ENCODE measurements at regions not wholly inside any gene's neighbourhood (a gene's known extent, or its start where the extent isn't known, plus 50 kb on each side); places are given as distances from the start of the nearest gene placed in this dataset.
"Not testable (repeated sequence)": the region's sequence is repeated elsewhere in the genome, so short reads cannot be mapped to it uniquely, and the experiment has no call there.

DNA sequence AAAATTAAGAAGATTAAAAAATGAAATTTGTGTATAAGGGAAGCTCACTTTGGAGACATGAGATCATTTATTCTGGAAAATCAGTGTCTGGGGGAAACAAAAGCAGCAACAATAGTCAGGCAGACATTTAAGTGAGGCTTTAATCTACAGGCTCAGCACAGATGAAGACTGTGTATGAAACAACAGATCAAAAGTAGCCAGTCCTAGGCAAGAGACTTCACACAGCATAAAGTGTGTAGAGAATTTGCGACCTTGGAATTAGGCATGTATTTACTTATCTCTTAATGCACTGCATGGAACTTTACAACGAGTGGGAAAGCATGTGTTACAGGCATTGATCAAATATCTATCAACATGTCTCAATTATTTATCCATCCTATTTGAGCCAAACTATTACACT lies 1099.9 kb downstream of the PLA2G4A start:
- no peak for DNase-seq

GRCh38 chr1:187931776-187932175 lies 1103.0 kb downstream of the PLA2G4A start:
- DNase-seq, result no peak

GRCh38 chr1:187933562-187934419 lies 1105.0 kb downstream of the PLA2G4A start:
- no peak for DNase-seq

- DNase-seq, result no peak
Measured at GRCh38 chr1:187936667-187937066, 1107.9 kb downstream of the PLA2G4A start.

DNA sequence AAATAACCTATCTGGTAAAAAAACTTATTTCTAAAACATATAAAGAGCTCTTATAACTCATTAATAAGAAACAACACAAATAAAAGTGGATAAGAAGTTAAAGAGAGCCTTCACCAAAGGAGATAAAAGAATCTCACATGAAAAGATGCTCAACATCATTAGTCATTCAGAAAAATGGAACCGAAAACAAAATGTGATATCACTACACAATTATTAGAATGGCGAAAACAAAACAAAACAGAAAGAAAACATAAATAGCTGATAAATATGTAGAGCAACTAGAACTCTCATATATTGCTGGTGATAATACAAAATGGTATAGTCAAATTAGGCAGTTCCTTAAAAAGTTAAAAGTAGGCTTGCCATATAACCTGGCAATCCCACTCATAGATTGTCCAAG lies 1109.3 kb downstream of the PLA2G4A start:
- no peak for DNase-seq

DNA sequence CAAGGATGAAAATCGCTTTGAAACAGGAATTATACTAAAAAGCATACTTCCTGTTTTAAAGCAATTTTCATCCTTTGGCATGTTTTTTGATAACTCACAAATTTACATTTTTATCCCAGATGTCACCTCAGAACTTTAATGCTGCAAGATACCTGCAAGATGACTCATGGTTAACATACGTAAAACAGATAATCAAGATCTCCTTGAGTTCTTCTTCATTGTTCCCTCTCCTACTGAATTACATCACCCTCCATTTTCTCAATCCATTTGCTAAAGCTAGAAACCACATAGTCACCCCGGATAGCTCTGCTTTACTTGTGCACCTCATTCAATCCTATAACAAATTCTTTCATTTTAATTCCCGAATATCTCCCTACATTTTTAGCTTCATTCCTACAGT lies 1114.2 kb downstream of the PLA2G4A start:
- DNase-seq, result no peak

DNA sequence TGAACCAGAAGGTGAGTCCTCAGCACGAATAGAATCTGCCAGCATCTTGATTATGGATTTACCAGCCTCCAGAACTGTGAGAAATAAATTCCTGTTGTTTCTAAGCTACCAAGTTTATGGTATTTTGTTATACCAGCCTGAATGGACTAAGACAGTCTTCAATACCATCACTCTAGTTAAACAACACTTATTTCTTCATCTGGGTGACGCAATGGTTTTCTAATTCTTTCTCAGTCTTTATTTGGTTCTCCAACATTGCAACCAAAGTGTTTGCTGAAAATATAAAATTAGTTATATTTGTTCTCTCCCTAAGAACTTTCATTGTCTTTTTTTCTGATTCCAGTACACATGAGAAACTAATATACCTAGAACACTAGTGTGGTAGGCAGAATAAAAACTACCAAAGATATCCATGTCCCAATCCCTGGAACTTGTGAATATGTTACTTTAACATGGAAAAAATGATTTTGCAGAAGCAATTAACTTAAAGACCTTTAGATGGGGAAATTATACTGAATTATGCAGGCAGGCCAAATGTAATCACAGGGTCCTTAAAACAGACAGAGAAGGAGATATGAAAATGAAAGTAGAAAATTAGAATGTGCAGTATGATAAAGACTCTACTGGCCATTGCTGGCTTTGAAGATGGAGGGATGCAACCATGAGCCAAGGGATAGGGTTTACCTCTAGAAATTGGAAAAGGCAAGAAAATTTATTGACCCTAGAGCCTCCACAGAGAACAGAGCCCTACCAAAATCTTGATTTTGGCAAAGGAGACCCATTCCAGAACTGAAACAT lies 1115.1 kb downstream of the PLA2G4A start:
- no peak for DNase-seq

DNA sequence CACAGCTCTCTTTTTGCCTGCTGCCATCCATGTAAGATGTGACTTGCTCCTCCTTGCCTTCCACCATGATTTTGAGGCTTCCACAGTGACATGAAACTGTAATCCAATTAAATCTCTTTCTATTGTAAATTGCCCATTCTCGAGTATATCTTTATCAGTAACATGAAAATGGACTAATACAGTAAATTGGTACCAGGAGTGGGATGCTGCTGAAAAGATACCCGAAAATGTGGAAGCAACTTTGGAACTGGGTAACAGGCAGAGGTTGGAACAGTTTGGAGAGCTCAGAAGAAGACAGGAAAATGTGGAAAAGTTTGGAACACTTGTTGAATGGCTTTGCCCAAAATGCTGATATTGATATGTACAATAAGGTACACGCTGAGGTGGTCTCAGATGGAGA lies 1117.9 kb downstream of the PLA2G4A start:
- not testable (repeated sequence) for DNase-seq

GRCh38 chr1:187947359-187947758 lies 1118.6 kb downstream of the PLA2G4A start:
- DNase-seq, result no peak

DNA sequence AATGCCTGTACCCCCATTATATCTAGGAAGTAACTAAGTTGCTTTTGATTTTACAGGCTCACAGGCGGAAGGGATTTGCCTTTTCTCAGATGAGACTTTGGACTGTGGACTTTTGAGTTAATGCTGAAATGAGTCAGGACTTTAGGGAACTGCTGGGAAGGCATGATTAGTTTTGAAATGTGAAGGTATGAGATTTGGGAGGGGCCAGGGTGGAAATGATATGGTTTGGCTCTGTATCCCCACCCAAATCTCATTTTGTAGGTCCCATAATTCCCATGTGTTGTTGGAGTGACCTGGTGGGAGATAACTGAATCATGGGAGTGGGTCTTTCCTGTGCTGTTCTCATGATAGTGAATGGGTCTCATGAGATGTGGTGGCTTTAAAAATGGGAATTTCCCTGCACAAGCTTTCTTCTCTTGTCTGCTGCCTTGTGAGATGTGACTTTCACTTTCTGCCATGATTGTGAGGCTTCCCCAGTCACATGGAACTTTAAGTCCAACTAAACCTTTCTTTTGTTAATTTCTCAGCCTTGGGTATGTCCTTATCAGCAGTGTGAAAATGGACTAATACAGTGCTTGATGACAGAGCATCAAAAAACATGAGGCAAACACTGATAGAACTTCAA lies 1119.5 kb downstream of the PLA2G4A start:
- DNase-seq, result no peak

GRCh38 chr1:187949567-187949966 lies 1120.8 kb downstream of the PLA2G4A start:
- DNase-seq, result no peak

DNA sequence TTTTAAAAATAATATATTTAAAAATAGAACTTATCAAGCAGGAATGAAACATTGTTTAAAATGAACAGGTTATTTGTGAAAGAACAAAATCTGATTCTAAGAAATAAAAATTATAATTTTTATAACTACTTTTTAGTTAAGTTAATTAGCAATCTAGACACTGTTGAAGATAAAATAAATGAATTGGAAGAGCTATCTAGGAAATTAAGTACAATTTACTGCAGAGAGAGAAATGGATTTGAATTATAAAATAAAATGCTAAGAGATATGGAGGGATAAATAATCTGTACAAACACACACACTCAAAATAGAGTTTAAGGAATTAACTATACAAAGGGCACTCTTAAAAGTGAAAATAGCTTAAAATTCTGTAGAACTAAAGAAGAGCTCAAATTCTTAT lies 1123.1 kb downstream of the PLA2G4A start:
- no peak for DNase-seq

DNA sequence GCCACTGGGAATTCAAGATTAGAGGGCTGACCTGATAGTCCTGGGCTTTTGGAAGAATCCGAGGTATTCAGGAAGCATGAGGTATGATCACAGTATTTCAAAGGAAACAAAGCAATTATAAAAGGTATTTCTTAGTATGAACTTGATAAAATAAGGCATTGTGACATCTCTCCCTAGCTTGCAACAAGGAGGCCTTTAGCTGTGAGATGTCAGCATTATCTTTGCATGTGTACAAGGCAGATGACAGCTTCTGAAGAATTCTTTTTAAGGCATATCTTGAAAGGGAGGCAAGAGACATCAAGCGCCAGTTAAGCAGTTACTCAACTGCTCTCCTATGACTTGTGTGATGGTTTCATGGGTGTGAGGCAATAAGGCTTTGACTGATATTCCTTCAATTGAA lies 1123.7 kb downstream of the PLA2G4A start:
- DNase-seq, result no peak

DNA sequence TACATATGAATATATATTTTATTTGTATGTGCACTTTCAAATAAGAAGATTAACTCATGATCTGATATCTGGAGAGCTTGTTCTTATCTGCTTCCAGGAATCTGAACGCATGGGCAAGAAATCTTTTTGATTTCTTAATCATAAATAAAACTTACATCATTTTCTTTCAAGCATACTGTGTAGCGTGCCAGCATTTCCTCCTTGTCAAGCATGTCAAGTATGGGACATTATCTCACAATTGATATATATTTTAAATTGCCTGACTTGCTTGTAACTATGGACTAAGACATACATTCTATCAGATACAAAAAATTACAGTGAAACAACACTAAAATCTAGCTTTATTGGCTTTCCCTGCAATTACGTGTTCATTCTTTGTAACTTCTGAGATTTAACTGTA lies 1128.2 kb downstream of the PLA2G4A start:
- DNase-seq, result no peak

- DNase-seq, result no peak
Measured at GRCh38 chr1:187958207-187958606, 1129.5 kb downstream of the PLA2G4A start.

DNA sequence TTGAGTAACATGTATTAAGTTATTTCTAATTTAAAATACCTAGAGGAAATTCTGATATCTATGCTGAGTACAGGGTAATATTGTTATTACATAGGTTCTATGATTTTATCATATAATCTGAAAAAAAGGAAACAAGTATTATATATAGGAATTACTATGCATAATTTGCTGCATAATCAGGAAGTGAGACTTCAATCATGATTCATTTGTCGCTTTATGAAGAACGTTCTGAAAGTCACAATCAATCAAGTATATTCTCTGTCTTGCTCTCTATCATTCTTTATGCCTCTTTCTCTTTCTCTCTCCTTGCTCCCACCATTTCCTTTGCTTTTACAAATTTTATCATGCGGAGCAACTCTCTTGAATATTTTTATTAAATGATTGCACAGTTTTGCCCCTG lies 1130.3 kb downstream of the PLA2G4A start:
- no peak for DNase-seq

- no peak for DNase-seq
Measured at GRCh38 chr1:187960125-187960638, 1131.4 kb downstream of the PLA2G4A start.

DNA sequence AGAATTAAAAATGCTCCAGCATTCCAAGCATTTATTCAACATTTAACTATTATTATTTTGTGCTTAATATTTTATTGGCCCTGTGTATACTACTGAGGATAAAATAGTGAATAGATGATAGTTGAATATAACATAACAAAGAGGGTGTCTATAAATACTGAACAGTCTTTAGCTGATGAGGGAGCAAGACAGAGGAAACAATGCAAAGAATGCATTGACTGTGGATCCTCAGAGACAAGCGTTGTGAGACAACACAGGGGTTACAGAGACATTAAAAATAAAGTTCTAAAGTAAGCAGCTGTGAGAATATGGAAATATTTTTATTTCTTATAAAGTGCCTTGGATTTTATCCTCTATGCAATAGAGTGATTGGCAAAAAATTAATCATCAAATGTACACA lies 1133.1 kb downstream of the PLA2G4A start:
- DNase-seq, result no peak

DNA sequence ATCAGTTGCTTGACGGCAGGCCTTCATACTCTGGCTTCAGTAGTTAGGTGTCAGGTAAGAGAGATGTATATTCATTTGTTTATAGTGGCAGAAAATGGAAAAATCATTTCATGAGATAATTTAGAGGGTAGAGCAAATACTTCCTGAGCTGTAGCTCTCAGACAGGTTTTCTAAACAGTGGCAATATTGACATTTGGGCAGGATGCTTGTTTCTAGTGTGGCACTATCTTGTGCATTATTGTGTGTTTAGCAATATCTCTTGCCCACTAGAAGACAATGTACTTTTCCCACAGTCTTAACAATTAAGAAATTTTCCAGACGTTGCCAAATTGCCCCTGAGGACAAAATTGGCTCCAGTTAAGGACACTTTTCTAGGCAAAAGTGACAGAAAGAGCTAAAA lies 1143.1 kb downstream of the PLA2G4A start:
- no peak for DNase-seq

GRCh38 chr1:187977298-187977697 lies 1148.5 kb downstream of the PLA2G4A start:
- no peak for DNase-seq

DNA sequence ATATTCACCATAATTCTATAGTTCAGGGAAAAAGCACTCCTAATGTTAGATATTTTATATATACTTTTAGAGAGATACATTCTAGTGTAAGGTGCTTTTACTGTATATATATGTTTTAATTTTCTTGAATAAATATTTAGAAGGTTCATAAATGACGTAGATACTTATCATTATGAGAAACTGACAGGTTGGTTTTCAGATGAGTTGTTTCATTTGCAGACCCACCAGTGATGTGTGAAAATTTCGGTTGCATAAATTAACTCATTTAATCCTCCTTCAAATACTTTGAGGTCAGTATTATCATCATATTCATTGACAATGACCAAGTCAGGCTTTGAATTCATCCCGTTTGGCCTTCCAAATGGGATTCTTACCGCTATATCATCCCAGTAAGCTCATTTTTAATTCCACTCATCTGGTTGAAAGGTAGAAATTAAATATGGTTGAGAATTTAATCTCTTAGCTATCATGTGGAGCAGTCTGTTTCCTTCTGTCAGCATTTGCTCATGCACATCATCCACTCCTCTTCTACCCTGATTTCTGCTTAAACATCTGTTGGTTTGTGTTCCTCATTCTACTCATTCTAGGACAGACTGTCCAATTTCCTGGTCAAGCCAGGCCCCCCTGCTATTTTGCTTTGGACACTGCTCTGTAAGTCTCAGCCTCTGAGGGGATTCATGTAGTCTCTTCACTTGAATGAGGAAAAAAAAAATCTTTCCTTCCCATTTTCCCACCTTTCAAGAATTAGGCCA lies 1156.6 kb downstream of the PLA2G4A start:
- DNase-seq, result no peak

DNA sequence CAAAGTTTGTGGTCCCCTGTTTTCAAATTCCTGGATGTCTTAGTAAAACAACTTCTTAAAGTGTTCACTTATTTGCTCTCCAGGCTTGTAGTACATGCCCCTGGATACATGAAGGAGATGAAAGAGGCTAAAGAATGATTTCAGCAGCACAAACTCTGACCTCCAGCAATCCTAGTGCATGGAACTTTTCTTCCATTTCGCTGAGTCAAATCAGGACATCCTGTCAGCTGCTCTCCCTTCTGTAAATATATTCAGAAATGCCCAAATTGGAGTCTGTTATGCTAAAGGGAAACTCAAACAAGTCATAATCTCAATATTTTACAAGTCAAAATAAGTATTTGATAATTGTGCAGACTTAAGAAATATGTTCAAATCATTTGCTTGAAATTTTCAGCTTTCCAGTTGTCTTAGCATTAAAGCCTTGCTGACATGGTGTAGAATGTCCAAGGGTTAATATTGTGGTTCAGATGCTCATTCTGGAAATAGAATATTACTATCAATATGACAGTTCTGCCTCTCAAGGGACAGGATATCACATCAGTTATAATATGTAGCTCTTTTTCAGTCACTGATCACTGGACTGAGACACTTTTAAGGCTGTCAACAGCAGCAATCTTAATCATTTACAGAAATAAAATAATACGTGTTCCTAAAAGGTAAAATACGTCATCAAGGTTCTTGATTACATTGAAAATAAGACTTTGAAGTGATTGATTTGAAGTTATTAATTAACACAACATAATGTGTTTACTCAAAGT lies 1157.3 kb downstream of the PLA2G4A start:
- no peak for DNase-seq
